D721Med (cell line): ENCODE measurements at regions not wholly inside any gene's neighbourhood (a gene's known extent, or its start where the extent isn't known, plus 50 kb on each side); places are given as distances from the start of the nearest gene placed in this dataset.

ENCODE experiments used
- DNase-seq: peaks from one replicate; pipeline ENCODE4 v3.0.0; 2011; ENCODE audit warnings: low spot score; ENCODE audit not compliant: insufficient read length
- FAIRE-seq: peaks from 2 replicates; lab custom pipeline; 2011; peaks lifted over from hg19 to GRCh38; lab: Jason Lieb, UNC
- TF ChIP-seq, protein P1 (sequence below): IDR thresholded peaks from 2 replicates; pipeline ENCODE4 v1.5.1; 2012; ENCODE audit warnings: mild to moderate bottlenecking, control low read depth; ENCODE audit not compliant: insufficient read depth; ENCODE audit errors: missing control alignments

DNA sequence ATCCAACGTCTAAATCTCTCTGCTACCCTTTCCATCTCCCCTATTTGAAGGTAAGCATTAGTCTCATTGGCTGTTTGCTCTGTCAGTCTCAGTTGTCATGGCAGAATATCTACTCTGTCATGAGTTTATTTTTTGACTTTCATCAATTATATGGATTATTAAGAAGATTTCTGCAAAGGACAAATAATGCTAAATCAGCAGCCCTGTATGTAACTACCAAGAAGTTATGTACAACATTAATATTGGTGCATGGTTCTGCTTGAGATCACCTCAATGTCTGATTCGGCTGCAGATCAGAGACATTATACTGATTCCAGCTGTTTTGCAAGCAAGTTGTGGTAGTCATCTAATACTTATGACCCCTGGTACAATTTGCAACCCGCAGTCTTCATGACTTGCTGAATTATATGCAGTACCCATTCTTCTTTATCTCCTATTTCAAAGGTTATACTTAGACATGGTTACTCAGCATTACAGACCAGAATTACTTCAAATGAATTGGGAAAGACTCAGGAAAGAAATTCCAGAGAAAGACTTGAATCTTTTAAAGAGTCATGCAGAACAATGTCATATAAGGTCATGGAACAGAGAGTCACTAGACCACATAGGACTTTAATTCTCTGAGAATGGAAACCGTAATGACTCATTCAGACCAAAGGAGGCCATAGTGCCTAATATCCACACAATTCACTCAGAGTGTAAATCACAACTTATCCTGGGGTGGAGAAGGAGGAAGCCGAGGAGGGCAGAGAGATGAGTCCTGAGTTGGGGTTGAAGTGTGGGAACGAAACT, 201.4 kb downstream of the IBTK start:
- TF ChIP-seq, protein P1, sequence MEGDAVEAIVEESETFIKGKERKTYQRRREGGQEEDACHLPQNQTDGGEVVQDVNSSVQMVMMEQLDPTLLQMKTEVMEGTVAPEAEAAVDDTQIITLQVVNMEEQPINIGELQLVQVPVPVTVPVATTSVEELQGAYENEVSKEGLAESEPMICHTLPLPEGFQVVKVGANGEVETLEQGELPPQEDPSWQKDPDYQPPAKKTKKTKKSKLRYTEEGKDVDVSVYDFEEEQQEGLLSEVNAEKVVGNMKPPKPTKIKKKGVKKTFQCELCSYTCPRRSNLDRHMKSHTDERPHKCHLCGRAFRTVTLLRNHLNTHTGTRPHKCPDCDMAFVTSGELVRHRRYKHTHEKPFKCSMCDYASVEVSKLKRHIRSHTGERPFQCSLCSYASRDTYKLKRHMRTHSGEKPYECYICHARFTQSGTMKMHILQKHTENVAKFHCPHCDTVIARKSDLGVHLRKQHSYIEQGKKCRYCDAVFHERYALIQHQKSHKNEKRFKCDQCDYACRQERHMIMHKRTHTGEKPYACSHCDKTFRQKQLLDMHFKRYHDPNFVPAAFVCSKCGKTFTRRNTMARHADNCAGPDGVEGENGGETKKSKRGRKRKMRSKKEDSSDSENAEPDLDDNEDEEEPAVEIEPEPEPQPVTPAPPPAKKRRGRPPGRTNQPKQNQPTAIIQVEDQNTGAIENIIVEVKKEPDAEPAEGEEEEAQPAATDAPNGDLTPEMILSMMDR: no peak
- FAIRE-seq (no peak), DNase-seq (no peak)

DNA sequence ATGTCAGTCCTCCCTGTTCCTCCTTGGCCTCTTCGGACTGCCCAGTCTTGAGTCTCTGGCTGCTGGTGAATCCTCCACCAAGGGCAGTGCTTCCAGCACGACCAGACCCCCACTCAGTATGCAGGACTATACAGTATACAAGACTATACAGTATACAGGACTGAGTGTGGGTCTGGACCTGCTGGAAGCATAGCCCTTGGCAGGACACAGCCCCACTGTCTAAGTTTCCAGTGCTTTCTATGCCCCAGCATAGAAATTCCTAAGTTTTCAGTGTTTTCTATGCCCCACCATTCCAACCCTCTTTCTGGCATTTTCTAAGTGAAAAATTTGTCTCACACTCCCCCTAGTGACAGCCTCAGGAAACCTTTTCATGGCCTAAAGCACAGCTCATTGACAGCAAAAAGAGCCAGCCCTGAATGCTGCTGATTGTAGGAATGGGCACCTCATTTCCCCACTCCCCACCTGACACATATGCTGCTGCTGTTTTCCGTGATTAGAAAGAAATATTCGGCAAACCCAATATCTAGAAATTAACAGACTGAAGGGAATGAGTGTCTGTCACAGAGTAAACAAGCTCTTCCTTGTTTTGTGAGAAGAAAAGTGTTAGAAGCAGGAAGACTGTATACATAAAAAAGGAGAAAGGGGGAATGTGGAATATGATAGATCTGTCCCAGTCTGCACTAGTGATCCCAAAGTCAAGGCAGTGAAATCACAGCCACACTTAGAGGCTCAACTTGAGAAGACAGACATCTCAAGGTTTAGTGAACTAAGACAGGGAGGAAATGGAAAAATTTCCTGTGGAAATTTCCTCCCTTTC, 206.9 kb downstream of the IBTK start:
- FAIRE-seq: no peak
- TF ChIP-seq, protein P1: peak; percentile 85
- no peak for DNase-seq

DNA sequence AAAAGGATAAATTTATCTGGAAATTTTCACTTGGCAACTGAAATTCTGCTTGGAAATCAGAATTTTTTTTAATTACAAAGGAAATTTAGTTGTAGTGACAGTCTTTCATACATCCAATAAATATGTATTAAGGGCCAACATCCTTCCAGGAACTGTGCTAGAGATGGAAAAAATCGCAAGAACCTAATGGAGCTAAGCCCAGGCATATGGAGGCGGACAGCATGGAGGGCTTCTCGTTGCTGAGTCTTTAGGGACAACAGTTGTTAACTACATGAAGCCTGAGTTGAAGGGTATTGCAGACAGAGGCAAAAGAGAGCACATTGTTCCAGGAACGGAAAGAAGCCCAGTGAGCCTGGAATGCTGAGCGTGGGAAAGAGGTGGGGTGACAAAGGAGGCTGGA, 208.9 kb downstream of the IBTK start:
- no peak for DNase-seq
- TF ChIP-seq, protein P1: no peak
- FAIRE-seq: no peak

DNA sequence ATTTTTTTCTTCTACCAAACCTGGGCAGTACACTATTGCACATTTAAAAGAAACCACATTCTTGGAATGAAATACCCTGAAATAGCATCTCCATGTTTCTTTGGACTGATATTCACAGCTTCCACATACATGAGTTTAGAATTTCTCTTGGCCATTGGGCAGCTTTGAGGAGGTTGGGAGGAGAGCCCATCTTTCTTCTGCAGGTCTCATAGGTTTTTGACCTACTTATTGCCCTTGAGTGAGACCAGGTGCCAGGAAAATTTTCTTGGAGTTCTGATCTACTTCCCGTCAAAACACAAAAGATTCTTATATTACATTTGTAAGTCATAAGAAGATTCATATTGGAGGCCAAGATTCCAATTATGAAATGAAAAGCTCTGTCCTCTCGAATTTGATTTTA, 212.0 kb downstream of the IBTK start:
- TF ChIP-seq, protein P1: no peak
- DNase-seq (no peak), FAIRE-seq (no peak)

DNA sequence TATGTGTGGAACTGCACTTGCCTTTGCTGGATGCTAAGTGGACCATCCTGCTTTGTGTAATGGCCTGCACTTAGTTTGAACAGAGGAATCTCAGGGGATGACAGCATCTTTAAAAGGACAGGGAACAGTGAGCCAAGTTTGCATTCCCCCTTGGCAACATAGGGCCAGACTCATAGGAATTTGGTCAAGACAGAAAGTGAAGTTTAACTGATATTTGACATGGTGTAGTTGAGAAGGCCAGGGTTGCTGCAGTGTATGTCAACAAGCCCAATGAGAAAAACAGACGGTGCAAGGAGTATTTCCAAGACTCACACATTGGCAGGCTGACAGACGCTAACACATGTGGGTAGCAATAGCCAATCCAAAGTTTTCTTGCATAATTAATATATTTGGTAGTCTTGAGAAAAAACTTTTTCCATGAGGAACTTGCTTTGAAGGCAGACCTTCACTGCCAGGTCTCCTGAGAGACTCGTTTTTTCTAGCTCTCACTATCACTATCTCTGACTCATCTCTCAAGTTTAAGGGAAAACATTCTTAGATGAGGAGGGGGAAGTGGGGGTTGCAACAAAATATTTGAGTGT, 213.8 kb downstream of the IBTK start:
- FAIRE-seq (no peak), DNase-seq (no peak)
- TF ChIP-seq, protein P1: no peak

DNA sequence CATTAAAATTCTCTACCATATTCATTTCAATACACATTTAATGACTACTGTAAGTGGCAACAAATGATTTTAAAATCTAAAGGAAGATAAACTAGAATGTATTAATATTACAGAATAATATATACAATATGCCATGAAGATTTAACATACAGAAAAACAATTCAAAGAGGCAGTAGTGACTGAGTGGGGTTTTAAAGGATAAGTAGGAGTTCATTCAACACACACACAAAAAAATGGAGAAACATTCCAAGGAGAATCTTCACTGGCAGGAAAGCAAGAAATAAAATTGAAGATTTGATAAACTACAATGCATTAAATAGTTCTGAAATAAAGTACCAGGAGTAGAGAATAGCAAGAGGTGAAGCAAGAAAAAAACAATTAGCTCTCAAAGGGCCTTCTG, 215.1 kb downstream of the IBTK start:
- DNase-seq (no peak), FAIRE-seq (no peak)
- TF ChIP-seq, protein P1: no peak
